ENCODE measurements at regions not wholly inside any gene's neighbourhood (a gene's known extent, or its start where the extent isn't known, plus 50 kb on each side); places are given as distances from the start of the nearest gene placed in this dataset.
"Not testable (repeated sequence)": the region's sequence is repeated elsewhere in the genome, so short reads cannot be mapped to it uniquely, and the experiment has no call there.

DNA sequence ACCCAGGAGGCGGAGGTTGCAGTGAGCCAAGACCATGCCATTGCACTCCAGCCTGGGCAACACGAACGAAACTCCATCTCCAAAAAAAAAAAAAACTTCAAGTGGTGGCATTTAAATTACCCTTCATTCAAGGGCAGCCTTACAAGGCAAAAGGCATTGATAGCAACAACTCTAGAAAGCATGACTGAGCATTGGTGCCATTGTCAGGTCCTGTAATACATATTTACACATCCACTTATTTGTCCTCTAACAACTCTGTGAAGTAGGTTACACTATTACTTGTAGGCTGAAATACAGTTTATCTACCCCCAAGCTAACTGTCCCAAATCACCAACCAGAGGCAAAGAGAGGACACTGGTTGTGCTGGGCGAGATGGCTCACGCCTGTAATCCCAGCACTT, 52.7 kb upstream of the LARP1 start:
- FAIRE-seq (no peak), DNase-seq (ENCODE audit: insufficient read length) (no peak)
- TF ChIP-seq POLR2AphosphoS5 (IDR thresholded peaks at IDR 0.05; ENCODE audit: low read depth, low read length) (no peak), TAF1 (IDR thresholded peaks at IDR 0.05; ENCODE audit: borderline replicate concordance, low read depth, low read length) (no peak), POLR2A (IDR thresholded peaks at IDR 0.05; ENCODE audit: low read depth, low read length) (no peak)

DNA sequence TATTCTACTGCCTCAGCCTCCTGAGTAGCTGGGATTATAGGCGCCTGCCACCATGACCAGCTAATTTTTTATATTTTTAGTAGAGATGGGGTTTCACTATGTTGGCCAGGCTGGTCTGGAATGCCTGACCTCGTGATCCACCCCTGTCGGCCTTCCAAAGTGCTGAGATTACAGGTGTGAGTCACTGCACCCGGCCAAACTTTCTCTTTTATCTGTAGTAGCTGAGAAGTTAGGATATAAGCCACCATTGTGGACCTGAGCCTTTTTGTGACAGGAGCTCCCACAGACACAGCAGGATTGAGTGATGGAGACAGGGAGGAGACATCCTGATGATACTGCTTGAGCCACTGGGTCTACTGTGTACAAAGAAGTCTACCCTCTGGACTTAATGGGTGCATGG, 53.5 kb upstream of the LARP1 start:
- not testable (repeated sequence) for DNase-seq (ENCODE audit: insufficient read length); FAIRE-seq

DNA sequence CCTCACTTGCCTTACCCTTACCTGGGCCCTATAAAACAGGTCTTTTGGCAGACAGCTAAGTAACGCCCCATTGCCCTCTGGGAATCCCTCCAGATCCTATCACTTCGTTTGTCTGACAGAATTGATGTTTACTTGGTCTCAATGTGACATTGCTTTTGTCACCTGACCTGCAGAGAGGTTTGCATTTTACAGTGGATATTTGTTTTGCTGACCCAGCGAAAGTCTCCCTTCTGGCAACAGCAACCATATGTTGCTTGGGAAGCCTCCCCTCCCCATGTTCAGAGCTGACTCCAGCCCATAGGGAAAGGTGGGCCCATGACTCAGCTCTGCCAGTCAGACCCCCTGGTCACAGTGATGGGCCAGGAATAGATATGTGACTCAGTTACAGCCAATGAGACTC, 54.0 kb upstream of the LARP1 start:
- no peak for DNase-seq (ENCODE audit: insufficient read length)

DNA sequence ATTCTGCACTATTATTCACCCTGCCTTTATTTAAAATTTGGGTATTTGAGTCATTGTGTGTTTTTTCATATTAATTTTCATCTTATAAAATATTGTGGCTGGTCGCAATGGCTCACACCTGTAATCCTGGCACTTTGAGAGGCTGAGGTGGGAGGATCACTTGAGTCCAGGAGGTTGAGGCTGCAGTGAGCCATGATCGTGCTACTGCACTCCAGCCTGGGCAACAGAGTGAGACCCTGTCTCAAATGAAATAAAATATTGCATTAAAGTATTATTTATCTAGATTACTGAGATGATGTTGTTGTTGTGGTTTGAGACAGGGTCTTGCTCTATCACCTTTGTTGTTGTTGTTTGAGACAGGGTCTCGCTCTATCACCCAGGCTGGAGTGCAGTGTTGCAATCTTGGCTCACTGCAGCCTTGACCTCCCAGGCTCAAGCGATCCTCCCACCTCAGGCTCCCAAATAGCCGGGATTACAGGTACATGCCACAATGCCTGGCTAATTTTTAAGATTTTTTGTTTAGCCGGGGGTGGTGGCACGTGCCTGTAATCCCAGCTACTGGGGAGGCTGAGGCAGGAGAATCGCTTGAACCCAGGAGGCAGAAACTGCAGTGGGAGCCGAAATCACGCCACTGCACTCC, 54.8 kb upstream of the LARP1 start:
- not testable (repeated sequence) for FAIRE-seq; DNase-seq (ENCODE audit: insufficient read length)

More for the DNA sequence above, 54.0 kb upstream of the LARP1 start:
- no peak for FAIRE-seq
- TF ChIP-seq POLR2A (IDR thresholded peaks at IDR 0.05; ENCODE audit: low read depth, low read length) (no peak), POLR2AphosphoS5 (IDR thresholded peaks at IDR 0.05; ENCODE audit: low read depth, low read length) (no peak), TAF1 (IDR thresholded peaks at IDR 0.05; ENCODE audit: borderline replicate concordance, low read depth, low read length) (no peak)

DNA sequence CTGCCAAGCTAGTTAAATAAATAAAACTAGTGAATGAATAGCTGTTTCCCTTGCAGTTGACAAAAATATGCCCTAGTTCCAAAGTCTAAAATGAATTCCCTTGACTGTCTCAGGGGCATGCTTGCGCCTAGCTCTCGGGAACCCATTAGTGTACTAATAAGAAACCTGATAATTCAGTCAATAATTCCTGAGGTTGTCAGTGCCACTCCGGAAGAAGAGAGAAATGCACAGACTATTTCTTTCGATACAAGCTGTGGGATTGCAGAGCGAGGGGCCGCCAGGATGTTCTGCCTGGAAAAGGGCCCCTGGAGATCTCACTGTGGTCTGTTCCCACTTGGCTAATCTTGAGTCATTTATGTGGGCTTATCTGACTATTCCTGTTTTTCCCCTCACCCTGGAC, 56.4 kb upstream of the LARP1 start:
- TF ChIP-seq POLR2A (IDR thresholded peaks at IDR 0.05; ENCODE audit: low read depth, low read length) (no peak), POLR2AphosphoS5 (IDR thresholded peaks at IDR 0.05; ENCODE audit: low read depth, low read length) (no peak), TAF1 (IDR thresholded peaks at IDR 0.05; ENCODE audit: borderline replicate concordance, low read depth, low read length) (no peak)
- DNase-seq (ENCODE audit: insufficient read length) (no peak), FAIRE-seq (no peak)

DNA sequence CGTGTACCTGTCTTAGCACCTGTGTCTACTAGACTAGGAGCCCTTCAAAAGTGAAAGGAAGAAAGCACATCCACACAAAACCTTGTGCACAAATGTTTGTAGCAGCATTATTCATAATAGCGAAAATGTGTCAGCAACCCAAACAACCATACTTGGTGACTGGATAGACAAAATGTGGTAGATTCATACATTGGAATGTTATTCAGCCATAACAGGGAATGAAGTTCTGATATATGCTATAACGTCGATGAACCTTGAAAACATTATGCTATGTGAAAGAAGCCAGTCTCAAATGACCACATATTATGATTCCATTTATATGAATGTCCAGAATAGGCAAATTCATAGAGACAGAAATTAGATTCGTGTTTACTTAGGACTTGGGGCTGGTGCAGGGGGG, 57.8 kb upstream of the LARP1 start:
- TF ChIP-seq TAF1 (IDR thresholded peaks at IDR 0.05; ENCODE audit: borderline replicate concordance, low read depth, low read length) (no peak), POLR2A (IDR thresholded peaks at IDR 0.05; ENCODE audit: low read depth, low read length) (no peak)
- DNase-seq (ENCODE audit: insufficient read length) (no peak), FAIRE-seq (no peak)

DNA sequence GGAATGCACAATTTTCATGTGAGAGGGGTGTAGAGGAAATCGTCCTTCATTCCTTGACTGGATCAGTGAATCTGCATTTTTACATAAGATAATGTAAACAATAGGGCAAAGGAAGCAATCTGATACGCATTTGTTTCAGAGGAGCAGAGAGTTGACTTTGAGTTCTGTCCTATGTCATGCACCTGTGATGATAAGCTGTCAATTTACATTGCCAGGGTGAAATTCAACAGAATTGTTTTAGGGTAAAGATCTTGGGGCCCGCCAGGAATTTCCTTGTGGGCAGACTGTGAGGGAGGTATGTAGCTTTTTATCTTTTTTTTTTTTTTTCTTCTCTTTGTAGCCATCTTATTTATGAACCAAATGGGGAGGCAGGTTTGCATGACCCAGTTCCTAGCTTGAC, 58.3 kb upstream of the LARP1 start:
- FAIRE-seq = no peak
- TF ChIP-seq POLR2AphosphoS5 (IDR thresholded peaks at IDR 0.05; ENCODE audit: low read depth, low read length) = no peak
- no peak for DNase-seq (ENCODE audit: insufficient read length)

DNA sequence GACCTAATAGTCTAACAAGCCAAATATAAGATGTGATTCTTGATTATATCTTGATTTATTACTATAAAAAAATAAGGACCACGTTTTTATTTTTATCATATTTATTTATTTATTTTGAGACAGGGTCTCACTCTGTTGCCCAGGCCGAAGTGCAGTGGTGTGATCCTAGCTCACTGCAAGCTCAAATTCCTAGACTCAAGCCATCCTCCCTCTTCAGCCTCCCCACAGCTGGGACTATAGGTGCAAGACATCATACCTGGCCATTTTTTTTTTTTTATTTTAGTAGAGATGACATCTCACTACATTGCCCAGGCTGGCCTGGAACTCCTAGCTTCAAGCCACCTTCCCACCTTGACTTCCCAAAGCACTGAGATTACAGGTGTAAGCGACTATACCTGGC, 61.0 kb upstream of the LARP1 start:
- TF ChIP-seq POLR2A (IDR thresholded peaks at IDR 0.05; ENCODE audit: low read depth, low read length) (no peak), POLR2AphosphoS5 (IDR thresholded peaks at IDR 0.05; ENCODE audit: low read depth, low read length) (no peak), TAF1 (IDR thresholded peaks at IDR 0.05; ENCODE audit: borderline replicate concordance, low read depth, low read length) (no peak)
- FAIRE-seq (no peak), DNase-seq (ENCODE audit: insufficient read length) (no peak)

DNA sequence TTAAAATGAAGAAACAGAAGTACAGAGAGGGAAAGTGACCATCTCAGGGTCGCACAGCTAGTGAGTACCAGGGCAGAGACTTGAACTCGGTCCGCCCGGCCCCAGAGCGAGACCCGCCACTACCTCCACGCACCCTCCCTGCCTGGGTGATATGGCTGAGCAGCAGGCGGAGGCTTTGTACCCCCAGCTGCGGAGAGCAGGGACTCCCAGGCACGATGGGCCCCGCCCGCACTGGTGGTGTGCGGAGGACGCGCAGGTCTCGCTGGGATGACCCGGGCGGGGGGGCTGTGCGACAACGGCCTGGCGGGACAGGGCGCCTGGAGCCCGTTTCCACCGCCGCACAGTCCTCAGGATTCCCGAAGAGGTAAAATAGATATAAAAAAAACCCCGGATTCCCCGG, 64.7 kb upstream of the LARP1 start:
- DNase-seq (ENCODE audit: insufficient read length) = no peak
- TF ChIP-seq POLR2AphosphoS5 (IDR thresholded peaks at IDR 0.05; ENCODE audit: low read depth, low read length) (no peak), TAF1 (IDR thresholded peaks at IDR 0.05; ENCODE audit: borderline replicate concordance, low read depth, low read length) (no peak), POLR2A (IDR thresholded peaks at IDR 0.05; ENCODE audit: low read depth, low read length) (no peak)
- FAIRE-seq = no peak

DNA sequence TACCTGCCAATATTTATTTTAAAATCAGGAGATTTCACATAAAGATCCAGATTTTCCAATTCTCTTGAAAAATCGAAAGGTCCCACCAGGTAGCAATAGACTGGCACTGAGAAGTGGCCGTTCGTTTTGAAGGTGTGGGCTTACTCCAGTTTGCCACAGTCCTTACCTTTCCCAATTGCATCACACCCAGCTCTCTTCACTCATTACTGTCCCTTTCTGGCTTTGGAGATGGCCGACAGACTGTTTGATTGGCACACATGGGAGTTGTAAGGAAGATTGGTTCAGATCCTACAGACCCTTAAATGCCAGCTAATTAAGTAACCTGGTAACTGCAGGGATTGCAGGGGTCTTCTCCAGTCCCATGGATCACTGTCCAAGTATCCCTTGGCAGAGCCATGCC, 68.7 kb upstream of the LARP1 start:
- DNase-seq (ENCODE audit: insufficient read length) = no peak
- TF ChIP-seq POLR2A (IDR thresholded peaks at IDR 0.05; ENCODE audit: low read depth, low read length) (no peak), POLR2AphosphoS5 (IDR thresholded peaks at IDR 0.05; ENCODE audit: low read depth, low read length) (no peak), TAF1 (IDR thresholded peaks at IDR 0.05; ENCODE audit: borderline replicate concordance, low read depth, low read length) (no peak)
- no peak for FAIRE-seq

DNA sequence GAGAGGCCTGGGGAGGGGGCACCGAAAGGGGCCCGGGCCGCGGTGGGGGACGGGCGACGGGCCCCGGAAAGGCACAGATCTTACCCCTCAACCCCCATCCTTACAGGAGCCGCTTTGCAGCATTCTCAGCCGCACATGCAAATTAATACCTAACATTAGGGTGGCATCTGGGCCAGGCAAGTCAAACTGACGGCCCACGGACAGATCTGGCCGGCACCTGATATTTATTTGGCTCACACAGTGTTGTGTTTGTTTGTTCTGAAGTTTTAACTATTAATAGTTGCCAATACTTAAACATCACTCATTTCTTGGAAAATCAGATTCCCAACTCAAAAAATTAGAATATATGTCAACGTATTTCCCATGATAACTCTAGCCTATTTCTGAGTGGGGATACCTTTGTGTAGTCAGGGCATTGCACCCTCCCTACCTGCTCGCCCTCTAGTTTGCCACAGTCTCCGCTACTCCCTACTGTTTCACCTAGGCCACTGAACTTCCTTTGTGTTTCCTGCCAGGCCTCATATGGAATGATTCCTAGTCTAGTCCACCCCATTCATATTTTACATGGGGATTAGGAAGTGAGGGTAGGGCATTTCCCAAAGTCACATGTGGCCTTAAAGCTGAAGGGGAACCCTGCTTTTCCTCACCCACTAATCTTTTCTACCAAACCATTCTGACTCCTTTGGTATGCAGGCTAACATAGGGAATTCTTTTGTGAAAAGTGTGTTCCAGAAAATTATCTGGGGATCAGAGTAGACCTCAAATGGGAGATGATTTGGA, 71.9 kb upstream of the LARP1 start:
- no peak for TF ChIP-seq POLR2AphosphoS5 (IDR thresholded peaks at IDR 0.05; ENCODE audit: low read depth, low read length)
- no peak for TF ChIP-seq POLR2A (IDR thresholded peaks at IDR 0.05; ENCODE audit: low read depth, low read length)
- no peak for TF ChIP-seq TAF1 (IDR thresholded peaks at IDR 0.05; ENCODE audit: borderline replicate concordance, low read depth, low read length)
- FAIRE-seq = no peak
- DNase-seq (ENCODE audit: insufficient read length) = no peak

DNA sequence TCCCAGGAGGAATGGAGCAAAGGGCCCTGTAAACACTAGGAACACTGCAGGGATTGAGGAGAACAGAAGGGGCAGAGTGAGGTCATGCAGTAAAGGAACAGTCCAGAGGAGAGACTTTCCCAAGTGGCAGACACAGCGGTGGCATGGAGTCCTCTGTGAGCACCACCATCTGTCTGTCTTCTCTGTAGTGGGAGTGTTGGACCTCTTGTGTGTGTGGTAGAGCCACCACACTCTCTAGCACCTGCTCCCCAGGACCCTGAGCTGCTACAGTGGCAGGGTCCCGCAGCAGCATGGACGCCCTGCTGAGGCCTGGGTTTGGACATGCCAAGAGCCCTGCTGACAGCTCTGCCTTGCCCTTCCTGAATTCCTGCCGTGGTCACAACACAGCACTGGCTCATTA, 75.7 kb upstream of the LARP1 start:
- DNase-seq (ENCODE audit: insufficient read length) (no peak), FAIRE-seq (no peak)
- TF ChIP-seq POLR2A (IDR thresholded peaks at IDR 0.05; ENCODE audit: low read depth, low read length) (no peak), POLR2AphosphoS5 (IDR thresholded peaks at IDR 0.05; ENCODE audit: low read depth, low read length) (no peak), TAF1 (IDR thresholded peaks at IDR 0.05; ENCODE audit: borderline replicate concordance, low read depth, low read length) (no peak)

DNA sequence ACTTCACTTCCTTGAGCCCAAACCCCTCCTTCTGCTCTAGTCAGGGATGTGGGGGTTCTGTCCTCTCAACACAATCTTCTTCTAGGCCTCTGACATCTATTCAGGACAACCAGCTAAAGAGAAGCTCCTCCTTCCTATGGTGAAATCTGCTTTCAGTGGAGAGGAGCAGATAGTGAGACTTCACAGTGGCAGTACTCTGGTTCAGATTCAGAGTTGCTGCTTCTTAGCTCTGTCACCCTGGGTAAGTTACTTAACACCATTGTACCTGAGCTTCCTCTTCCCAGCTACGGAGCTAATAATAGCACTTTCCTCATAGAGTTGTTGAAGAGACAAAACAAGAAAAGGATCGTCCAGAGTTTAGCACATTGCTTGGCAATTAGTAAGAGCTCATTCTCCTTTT, 77.3 kb upstream of the LARP1 start:
- DNase-seq (ENCODE audit: insufficient read length) (no peak), FAIRE-seq (no peak)
- TF ChIP-seq POLR2AphosphoS5 (IDR thresholded peaks at IDR 0.05; ENCODE audit: low read depth, low read length) (no peak), POLR2A (IDR thresholded peaks at IDR 0.05; ENCODE audit: low read depth, low read length) (no peak), TAF1 (IDR thresholded peaks at IDR 0.05; ENCODE audit: borderline replicate concordance, low read depth, low read length) (no peak)

Measured in GM12892 (cell line).